SK-N-SH treated with all-trans-retinoic acid at 6 μM for 48 hours (cell line): ENCODE measurements at regions not wholly inside any gene's neighbourhood (a gene's known extent, or its start where the extent isn't known, plus 50 kb on each side); places are given as distances from the start of the nearest gene placed in this dataset.

Experiments
- ATAC-seq: fragments of 200-7000 bp; cut with Tn5 transposase; 3 replicates; pipeline ENCODE4 v1.9.1; 2020; ENCODE audit warnings: mild to moderate bottlenecking, moderate library complexity
- ARNTL ChIP-seq: fragments of 450-650 bp; formaldehyde crosslinking; IDR thresholded peaks from 2 replicates; pipeline ENCODE4 v1.5.0; 2020; ENCODE audit warnings: low read depth, mild to moderate bottlenecking, moderate library complexity, borderline replicate concordance
- CREB5 ChIP-seq: fragments of 250-450 bp; sonication (Bioruptor Pico); IDR thresholded peaks from 2 replicates; pipeline ENCODE4 v1.5.1; 2020; ENCODE audit warnings: low read depth, mild to moderate bottlenecking, moderate library complexity
- CSDC2 ChIP-seq: fragments of 250-450 bp; sonication (Bioruptor Pico); IDR thresholded peaks from 2 replicates; pipeline ENCODE4 v1.5.0; 2020; ENCODE audit warnings: mild to moderate bottlenecking, moderate library complexity
- ESRRG ChIP-seq: fragments of 250-450 bp; sonication (Bioruptor Pico); IDR thresholded peaks from 2 replicates; pipeline ENCODE4 v1.6.1; 2021; ENCODE audit warnings: mild to moderate bottlenecking
- GLIS3 ChIP-seq: fragments of 250-450 bp; sonication (Bioruptor Pico); IDR thresholded peaks from 2 replicates; pipeline ENCODE4 v1.5.0; 2020; ENCODE audit warnings: mild to moderate bottlenecking, moderate library complexity
- ISL1 ChIP-seq: fragments of 250-450 bp; sonication (Bioruptor Pico); IDR thresholded peaks from 2 replicates; pipeline ENCODE4 v2.1.2; 2022; ENCODE audit warnings: mild to moderate bottlenecking, moderate library complexity
- OSR1 ChIP-seq: fragments of 250-450 bp; sonication (Bioruptor Pico); IDR thresholded peaks from 2 replicates; pipeline ENCODE4 v1.8.0; 2022; ENCODE audit warnings: moderate library complexity, mild to moderate bottlenecking, inconsistent platforms
- PATZ1 ChIP-seq: fragments of 250-450 bp; sonication (Bioruptor Pico); IDR thresholded peaks from 2 replicates; pipeline ENCODE4 v1.8.0; 2020; ENCODE audit warnings: mild to moderate bottlenecking, moderate library complexity, borderline replicate concordance
- POU6F1 ChIP-seq: fragments of 250-450 bp; sonication (Bioruptor Pico); IDR thresholded peaks from 2 replicates; pipeline ENCODE4 v1.8.0; 2021; ENCODE audit warnings: low read depth, mild to moderate bottlenecking, moderate library complexity, borderline replicate concordance
- PPARA ChIP-seq: fragments of 250-450 bp; sonication (Bioruptor Pico); IDR thresholded peaks from 2 replicates; pipeline ENCODE4 v1.5.0; 2020; ENCODE audit warnings: mild to moderate bottlenecking, borderline replicate concordance
- SNAI2 ChIP-seq: fragments of 250-450 bp; sonication (Bioruptor Pico); IDR thresholded peaks from 2 replicates; pipeline ENCODE4 v1.5.0; 2020; ENCODE audit warnings: mild to moderate bottlenecking, moderate library complexity
- TCF4 ChIP-seq: fragments of 250-450 bp; sonication (Bioruptor Pico); IDR thresholded peaks from 2 replicates; pipeline ENCODE4 v1.8.0; 2021; ENCODE audit warnings: mild to moderate bottlenecking, moderate library complexity, borderline replicate concordance
- TSHZ2 ChIP-seq: fragments of 250-450 bp; sonication (Bioruptor Pico); IDR thresholded peaks from 2 replicates; pipeline ENCODE4 v1.5.0; 2020; ENCODE audit warnings: mild to moderate bottlenecking, moderate library complexity
- ZC3H10 ChIP-seq: fragments of 250-450 bp; sonication (Bioruptor Pico); IDR thresholded peaks from 2 replicates; pipeline ENCODE4 v1.5.1; 2021; ENCODE audit warnings: mild to moderate bottlenecking, moderate library complexity
- ZFP3 ChIP-seq: fragments of 250-450 bp; sonication (Bioruptor Pico); IDR thresholded peaks from 2 replicates; pipeline ENCODE4 v1.5.0; 2020; ENCODE audit warnings: mild to moderate bottlenecking, moderate library complexity
- ZFP30 ChIP-seq: fragments of 450-650 bp; formaldehyde crosslinking; IDR thresholded peaks from 2 replicates; pipeline ENCODE4 v1.5.0; 2022; ENCODE audit warnings: mild to moderate bottlenecking, moderate library complexity
- ZNF70 ChIP-seq: fragments of 450-650 bp; formaldehyde crosslinking; IDR thresholded peaks from 2 replicates; pipeline ENCODE4 v1.5.0; 2020; ENCODE audit warnings: mild to moderate bottlenecking, moderate library complexity
- ZNF8 ChIP-seq: fragments of 450-650 bp; formaldehyde crosslinking; IDR thresholded peaks from 2 replicates; pipeline ENCODE4 v1.5.0; 2020; ENCODE audit warnings: mild to moderate bottlenecking, moderate library complexity

- TF ChIP-seq PATZ1 (CRISPR knock-in tag) (no peak), GLIS3 (CRISPR knock-in tag) (no peak), CSDC2 (CRISPR knock-in tag) (no peak)
Measured at GRCh38 chr11:112541140-112542046, 280.7 kb upstream of the PLET1 start (continued).

- TF ChIP-seq CREB5 (CRISPR knock-in tag) (no peak), ZFP30 (CRISPR knock-in tag) (no peak), TCF4 (CRISPR knock-in tag) (no peak), OSR1 (CRISPR knock-in tag) (no peak), ZNF70 (no peak), ARNTL (no peak), GLIS3 (CRISPR knock-in tag) (no peak), ZC3H10 (CRISPR knock-in tag) (no peak), SNAI2 (no peak), PATZ1 (CRISPR knock-in tag) (no peak), ZFP3 (CRISPR knock-in tag) (no peak), ESRRG (CRISPR knock-in tag) (no peak)
- no peak for ATAC-seq
Measured at GRCh38 chr11:112542479-112542878, 281.8 kb upstream of the PLET1 start.

- TF ChIP-seq POU6F1 (CRISPR knock-in tag) = no peak
- TF ChIP-seq SNAI2 = no peak
- TF ChIP-seq CREB5 (CRISPR knock-in tag) = no peak
- TF ChIP-seq ZNF8 (CRISPR knock-in tag) = no peak
- no peak for TF ChIP-seq PPARA (CRISPR knock-in tag)
- TF ChIP-seq ISL1 (CRISPR knock-in tag) = no peak
- TF ChIP-seq TSHZ2 = no peak
- TF ChIP-seq PATZ1 (CRISPR knock-in tag) = no peak
- ATAC-seq = no peak
Measured at GRCh38 chr11:112543390-112543789, 282.7 kb upstream of the PLET1 start.
